Liver (tissue), 3 donors: ENCODE measurements at regions not wholly inside any gene's neighbourhood (a gene's known extent, or its start where the extent isn't known, plus 50 kb on each side); places are given as distances from the start of the nearest gene placed in this dataset.

ENCODE experiments used
- GABPA ChIP-seq, 2 donors: IDR thresholded peaks in 1 of 2; conservative IDR thresholded peaks in 1 of 2; 2 replicates each; pipeline ENCODE4 v1.6.1; 2016; ENCODE audit warnings: antibody characterized with exemption in 2 of 2, mild to moderate bottlenecking in 1 of 2, moderate library complexity in 1 of 2
- RAD21 ChIP-seq, 2 donors: IDR thresholded peaks; 2 replicates each; pipeline ENCODE4 v1.6.1; 2016; ENCODE audit warnings: antibody characterized with exemption in 2 of 2, mild to moderate bottlenecking in 2 of 2
- TF ChIP-seq, protein P1 (sequence below): fragments of 150-350 bp; IDR thresholded peaks from 2 replicates; pipeline ENCODE4 v1.5.1; 2017; ENCODE audit warnings: improper control_type of control experiment, low read depth, low read length; ENCODE audit not compliant: missing input control
- TF ChIP-seq, protein P2 (sequence below): IDR thresholded peaks from 2 replicates; pipeline ENCODE4 v1.6.1; 2016; ENCODE audit warnings: antibody characterized with exemption
- donor health status: healthy.
- donor health status: healthy.

DNA sequence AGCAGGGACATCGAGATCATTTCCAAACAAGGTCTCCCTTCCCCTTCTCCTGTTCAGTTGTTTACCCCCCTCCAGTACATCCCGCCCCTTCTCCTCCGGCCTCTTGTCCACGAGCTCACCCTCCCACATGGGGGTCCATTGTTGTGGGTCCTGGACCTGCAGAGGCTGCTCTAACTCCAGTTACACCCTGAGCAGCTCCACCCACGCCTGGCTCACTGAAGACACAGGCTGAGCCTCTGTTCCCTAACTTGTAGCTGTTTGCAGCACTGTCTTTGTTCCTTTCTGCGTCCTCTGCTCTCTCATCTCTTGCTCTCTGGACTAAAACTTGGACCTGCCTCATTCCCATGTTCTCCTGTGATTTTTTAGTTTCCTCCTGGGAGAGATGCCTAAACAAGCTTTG is 377.5 kb downstream of the MED10 start:
- TF ChIP-seq, protein P1, sequence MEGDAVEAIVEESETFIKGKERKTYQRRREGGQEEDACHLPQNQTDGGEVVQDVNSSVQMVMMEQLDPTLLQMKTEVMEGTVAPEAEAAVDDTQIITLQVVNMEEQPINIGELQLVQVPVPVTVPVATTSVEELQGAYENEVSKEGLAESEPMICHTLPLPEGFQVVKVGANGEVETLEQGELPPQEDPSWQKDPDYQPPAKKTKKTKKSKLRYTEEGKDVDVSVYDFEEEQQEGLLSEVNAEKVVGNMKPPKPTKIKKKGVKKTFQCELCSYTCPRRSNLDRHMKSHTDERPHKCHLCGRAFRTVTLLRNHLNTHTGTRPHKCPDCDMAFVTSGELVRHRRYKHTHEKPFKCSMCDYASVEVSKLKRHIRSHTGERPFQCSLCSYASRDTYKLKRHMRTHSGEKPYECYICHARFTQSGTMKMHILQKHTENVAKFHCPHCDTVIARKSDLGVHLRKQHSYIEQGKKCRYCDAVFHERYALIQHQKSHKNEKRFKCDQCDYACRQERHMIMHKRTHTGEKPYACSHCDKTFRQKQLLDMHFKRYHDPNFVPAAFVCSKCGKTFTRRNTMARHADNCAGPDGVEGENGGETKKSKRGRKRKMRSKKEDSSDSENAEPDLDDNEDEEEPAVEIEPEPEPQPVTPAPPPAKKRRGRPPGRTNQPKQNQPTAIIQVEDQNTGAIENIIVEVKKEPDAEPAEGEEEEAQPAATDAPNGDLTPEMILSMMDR: no peak
- TF ChIP-seq RAD21 (IDR thresholded peaks at IDR 0.05) (no peak), GABPA (IDR thresholded peaks at IDR 0.05 in 1 of 2, conservative IDR thresholded peaks at IDR 0.05 in 1 of 2) (no peak)
- TF ChIP-seq, protein P2, sequence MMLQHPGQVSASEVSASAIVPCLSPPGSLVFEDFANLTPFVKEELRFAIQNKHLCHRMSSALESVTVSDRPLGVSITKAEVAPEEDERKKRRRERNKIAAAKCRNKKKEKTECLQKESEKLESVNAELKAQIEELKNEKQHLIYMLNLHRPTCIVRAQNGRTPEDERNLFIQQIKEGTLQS: no peak
